CD14-positive monocyte (primary cell): ENCODE measurements at regions not wholly inside any gene's neighbourhood (a gene's known extent, or its start where the extent isn't known, plus 50 kb on each side); places are given as distances from the start of the nearest gene placed in this dataset.

Experiments
- DNase-seq, 3 donors: peaks; one replicate each; pipeline ENCODE4 v3.0.0-alpha.2; 2011 to 2022
- H2AFZ ChIP-seq: 2 replicates; pipeline ENCODE4 v1.6.0; 2012; ENCODE audit warnings: mild to moderate bottlenecking, low read depth, low read length, inconsistent platforms; ENCODE audit not compliant: insufficient read depth, poor library complexity, severe bottlenecking
- H3K27ac ChIP-seq, 2 donors: 1 replicate in 1 of 2; 2 replicates in 1 of 2; pipeline ENCODE4 v1.5.1; 2012 to 2013; ENCODE audit warnings: low read length in 2 of 2, control low read depth in 1 of 2, inconsistent platforms in 1 of 2, low read depth in 1 of 2, mild to moderate bottlenecking in 1 of 2
- H3K27me3 ChIP-seq, 2 donors: one replicate each; pipeline versions ENCODE4 v1.6.0 to v1.6.1; 2011 to 2013; ENCODE audit warnings: low read length in 2 of 2; ENCODE audit not compliant: control insufficient read depth in 2 of 2, insufficient read depth in 2 of 2
- H3K36me3 ChIP-seq, 2 donors: replicated peaks in 1 of 2; 1 replicate in 1 of 2; 2 replicates in 1 of 2; pipeline versions ENCODE4 v1.5.1 to v1.6.1; 2012 to 2013; ENCODE audit warnings: low read length in 2 of 2, control low read depth in 1 of 2, inconsistent platforms in 1 of 2, mild to moderate bottlenecking in 1 of 2; ENCODE audit not compliant: insufficient read depth in 2 of 2, control insufficient read depth in 1 of 2
- H3K4me1 ChIP-seq, 2 donors: 1 replicate in 1 of 2; 2 replicates in 1 of 2; pipeline versions ENCODE4 v1.5.1 to v1.6.1; 2012 to 2013; ENCODE audit warnings: low read length in 2 of 2, control low read depth in 1 of 2, inconsistent platforms in 1 of 2, mild to moderate bottlenecking in 1 of 2, moderate library complexity in 1 of 2; ENCODE audit not compliant: insufficient read depth in 2 of 2, control insufficient read depth in 1 of 2
- H3K4me2 ChIP-seq: replicated peaks from 2 replicates; pipeline ENCODE3; 2012; ENCODE audit warnings: low read length, moderate library complexity, mild to moderate bottlenecking; ENCODE audit not compliant: poor library complexity, severe bottlenecking; ENCODE audit errors: extremely low read depth
- H3K4me3 ChIP-seq, 3 experiments: fragments of 200-600 bp in 1 of 3; sonication (generic) in 1 of 3; replicated peaks in 1 of 3; 1 replicate in 2 of 3; 2 replicates in 1 of 3; pipeline ENCODE4 v1.5.1; 2011 to 2013; ENCODE audit warnings: low read length in 3 of 3, mild to moderate bottlenecking in 3 of 3, control low read depth in 2 of 3, low read depth in 2 of 3, inconsistent platforms in 1 of 3, moderate library complexity in 1 of 3
- H3K79me2 ChIP-seq: 2 replicates; pipeline ENCODE4 v1.6.0; 2012; ENCODE audit warnings: mild to moderate bottlenecking, control low read depth, inconsistent platforms, low read length, moderate library complexity; ENCODE audit not compliant: insufficient read depth
- H3K9ac ChIP-seq: 2 replicates; pipeline ENCODE4 v1.6.0; 2017; ENCODE audit warnings: low read length, mild to moderate bottlenecking; ENCODE audit not compliant: insufficient read depth, poor library complexity, severe bottlenecking
- H3K9me3 ChIP-seq, 2 donors: replicated peaks in 1 of 2; 1 replicate in 1 of 2; 2 replicates in 1 of 2; pipeline versions ENCODE4 v1.5.1 to v1.6.1; 2012 to 2013; ENCODE audit warnings: low read length in 2 of 2, control low read depth in 1 of 2; ENCODE audit not compliant: control insufficient read depth in 1 of 2, insufficient read depth in 1 of 2
- H4K20me1 ChIP-seq: 2 replicates; pipeline ENCODE4 v1.6.0; 2012; ENCODE audit warnings: mild to moderate bottlenecking, low read length, control low read depth, moderate library complexity; ENCODE audit not compliant: insufficient read depth
- H3K27ac Mint-ChIP-seq, 7 donors: one replicate each; pipeline ENCODE4 v1.8.0; 2020; ENCODE audit warnings: mild to moderate bottlenecking in 7 of 7, mixed read lengths in 7 of 7, moderate library complexity in 6 of 7, inconsistent platforms in 2 of 7
- H3K27me3 Mint-ChIP-seq, 3 donors: one replicate each; pipeline ENCODE4 v1.8.0; 2021 to 2022; ENCODE audit warnings: low read depth in 3 of 3, mild to moderate bottlenecking in 3 of 3, mixed read lengths in 3 of 3, moderate library complexity in 3 of 3, inconsistent platforms in 1 of 3
- H3K36me3 Mint-ChIP-seq, 2 donors: one replicate each; pipeline ENCODE4 v1.8.0; 2020; ENCODE audit warnings: mixed read lengths in 2 of 2, inconsistent platforms in 1 of 2, mild to moderate bottlenecking in 1 of 2
- H3K4me1 Mint-ChIP-seq: one replicate; pipeline ENCODE4 v1.8.0; 2020; ENCODE audit warnings: mild to moderate bottlenecking, mixed read lengths
- H3K4me3 Mint-ChIP-seq, 2 donors: one replicate each; pipeline ENCODE4 v1.8.0; 2020; ENCODE audit warnings: mild to moderate bottlenecking in 2 of 2, mixed read lengths in 2 of 2, moderate library complexity in 1 of 2
- H3K9me3 Mint-ChIP-seq, 7 donors: one replicate each; pipeline ENCODE4 v1.8.0; 2020 to 2022; ENCODE audit warnings: mixed read lengths in 7 of 7, mild to moderate bottlenecking in 6 of 7, moderate library complexity in 6 of 7, inconsistent platforms in 2 of 7
- CTCF ChIP-seq: fragments of 200-600 bp; IDR thresholded peaks from one replicate; pipeline ENCODE4 v1.8.0; 2022; ENCODE audit warnings: antibody characterized with exemption, mild to moderate bottlenecking
- WGBS: methylation state at CpG from one replicate; pipeline ENCODE4 v1.1.5; 2013; ENCODE audit warnings: missing lambda C conversion rate; ENCODE audit not compliant: insufficient coverage; 5-methylcytosine and 5-hydroxymethylcytosine counted together
- intact Hi-C, 2 donors: fragments of 100-400 bp; cut with micrococcal nuclease; formaldehyde crosslinking; loops; one replicate each; pipeline versions ENCODE4 v1.15.0 to v1.15.1; 2023

- H3K9ac ChIP-seq: no peak overlapping the region
- no peaks in the 10 kb centered on the region for H3K4me1 ChIP-seq
- H3K27me3 ChIP-seq: no peaks in the 10 kb centered on the region
- Mint-ChIP-seq H3K27ac (no peak overlapping the region), H3K9me3 (peaks cover 0 to 9% (median 5%) of the 10 kb centered on the region in 7 donors), H3K36me3 (no peaks in the 10 kb centered on the region), H3K4me1 (peaks cover 2% of the 10 kb centered on the region), H3K4me3 (no peak overlapping the region), H3K27me3 (peaks cover 1 to 9% (median 6%) of the 10 kb centered on the region in 3 donors)
- H3K36me3 ChIP-seq: no peaks in the 10 kb centered on the region
- no peak for DNase-seq
- WGBS: 70% methylated on average over 7 of the region's 17 CpGs
- intact Hi-C loops: no loop called here
- H3K79me2 ChIP-seq: no peaks in the 10 kb centered on the region
- peaks cover 0 to 4% of the 10 kb centered on the region in 2 donors for H3K9me3 ChIP-seq
- no peak overlapping the region for H2AFZ ChIP-seq
- no peak for TF ChIP-seq CTCF
- no peaks in the 10 kb centered on the region for H4K20me1 ChIP-seq
- H3K4me2 ChIP-seq: no peak overlapping the region
- no peak overlapping the region for H3K4me3 ChIP-seq
- H3K27ac ChIP-seq: no peak overlapping the region
Observed at GRCh38 chr17:77727037-77727615, 231.4 kb upstream of the TNRC6C start.

GRCh38 chr17:77728474-77728795 is 230.1 kb upstream of the TNRC6C start:
- Histone ChIP-seq H3K9ac (no peak overlapping the region), H2AFZ (no peak overlapping the region), H3K4me3 (no peak overlapping the region), H3K9me3 (peaks cover 6% of the 10 kb centered on the region in 2 donors), H4K20me1 (no peaks in the 10 kb centered on the region), H3K4me2 (no peak overlapping the region), H3K27ac (no peak overlapping the region), H3K36me3 (no peaks in the 10 kb centered on the region), H3K79me2 (no peaks in the 10 kb centered on the region), H3K27me3 (no peaks in the 10 kb centered on the region), H3K4me1 (no peaks in the 10 kb centered on the region)
- TF ChIP-seq CTCF: no peak
- intact Hi-C loops: no loop called here
- Mint-ChIP-seq H3K36me3 (no peaks in the 10 kb centered on the region), H3K9me3 (peaks cover 8 to 19% (median 13%) of the 10 kb centered on the region in 7 donors), H3K27ac (no peak overlapping the region), H3K4me1 (peaks cover 2% of the 10 kb centered on the region), H3K27me3 (peaks cover 1 to 13% (median 9%) of the 10 kb centered on the region in 3 donors), H3K4me3 (no peak overlapping the region)
- no peak for DNase-seq
- WGBS: 92% methylated on average over 2 of the region's 2 CpGs
